ENCODE measurements at regions not wholly inside any gene's neighbourhood (a gene's known extent, or its start where the extent isn't known, plus 50 kb on each side); places are given as distances from the start of the nearest gene placed in this dataset.
"Not testable (repeated sequence)": the region's sequence is repeated elsewhere in the genome, so short reads cannot be mapped to it uniquely, and the experiment has no call there.

DNA sequence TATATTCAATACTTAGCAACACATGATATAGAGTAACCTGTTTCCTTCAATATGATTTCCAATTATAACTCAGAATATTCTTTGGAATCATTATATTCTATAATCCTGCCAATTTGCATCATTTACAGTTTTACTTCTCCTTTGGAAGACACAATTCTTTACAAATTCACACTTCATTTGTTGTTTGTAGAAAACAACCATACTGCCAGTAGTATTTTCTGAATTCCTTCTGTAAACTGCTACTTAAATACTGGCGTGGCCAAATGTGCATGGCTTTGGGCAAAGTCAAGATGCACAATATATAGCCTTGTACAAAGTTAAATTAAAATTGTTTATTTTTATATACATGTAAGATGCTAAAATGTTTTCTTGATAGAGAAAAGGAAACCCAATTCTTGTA lies 687.1 kb upstream of the NEGR1 start:
- no peak for TF ChIP-seq POLR2A (IDR thresholded peaks at IDR 0.05)
- TF ChIP-seq, protein P1, sequence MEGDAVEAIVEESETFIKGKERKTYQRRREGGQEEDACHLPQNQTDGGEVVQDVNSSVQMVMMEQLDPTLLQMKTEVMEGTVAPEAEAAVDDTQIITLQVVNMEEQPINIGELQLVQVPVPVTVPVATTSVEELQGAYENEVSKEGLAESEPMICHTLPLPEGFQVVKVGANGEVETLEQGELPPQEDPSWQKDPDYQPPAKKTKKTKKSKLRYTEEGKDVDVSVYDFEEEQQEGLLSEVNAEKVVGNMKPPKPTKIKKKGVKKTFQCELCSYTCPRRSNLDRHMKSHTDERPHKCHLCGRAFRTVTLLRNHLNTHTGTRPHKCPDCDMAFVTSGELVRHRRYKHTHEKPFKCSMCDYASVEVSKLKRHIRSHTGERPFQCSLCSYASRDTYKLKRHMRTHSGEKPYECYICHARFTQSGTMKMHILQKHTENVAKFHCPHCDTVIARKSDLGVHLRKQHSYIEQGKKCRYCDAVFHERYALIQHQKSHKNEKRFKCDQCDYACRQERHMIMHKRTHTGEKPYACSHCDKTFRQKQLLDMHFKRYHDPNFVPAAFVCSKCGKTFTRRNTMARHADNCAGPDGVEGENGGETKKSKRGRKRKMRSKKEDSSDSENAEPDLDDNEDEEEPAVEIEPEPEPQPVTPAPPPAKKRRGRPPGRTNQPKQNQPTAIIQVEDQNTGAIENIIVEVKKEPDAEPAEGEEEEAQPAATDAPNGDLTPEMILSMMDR (IDR thresholded peaks at IDR 0.05), result no peak
- Histone ChIP-seq H3K9me3 (peaks cover 0 to 3% (median 0%) of the 10 kb centered on the region in 12 donors), H3K36me3 (no peaks in the 10 kb centered on the region), H3K4me1 (no peaks in the 10 kb centered on the region), H3K27ac (no peak overlapping the region), H3K27me3 (no peaks in the 10 kb centered on the region), H3K4me3 (no peak overlapping the region)
- intact Hi-C loops (cut with DNase I), result no loop called here
- DNase-seq (no peak), ATAC-seq (no peak)
- 77 to 90% (median 87%) methylated on average over 1 of the region's 1 CpG for WGBS, 4 donors

- no peak for DNase-seq
- H3K4me1 ChIP-seq, result no peaks in the 10 kb centered on the region
- intact Hi-C loops (cut with DNase I), result no loop called here
- no peaks in the 10 kb centered on the region for H3K9me3 ChIP-seq
- H3K27me3 ChIP-seq, result no peaks in the 10 kb centered on the region
- H3K27ac ChIP-seq, result no peak overlapping the region
- TF ChIP-seq, protein P1 (IDR thresholded peaks at IDR 0.05), result no peak
- no peak for TF ChIP-seq POLR2A (IDR thresholded peaks at IDR 0.05)
- H3K4me3 ChIP-seq, result no peak overlapping the region
- no peaks in the 10 kb centered on the region for H3K36me3 ChIP-seq
- ATAC-seq, result no peak
These were observed 672.6 kb upstream of the NEGR1 start for GRCh38 chr1:72954943-72955342.

DNA sequence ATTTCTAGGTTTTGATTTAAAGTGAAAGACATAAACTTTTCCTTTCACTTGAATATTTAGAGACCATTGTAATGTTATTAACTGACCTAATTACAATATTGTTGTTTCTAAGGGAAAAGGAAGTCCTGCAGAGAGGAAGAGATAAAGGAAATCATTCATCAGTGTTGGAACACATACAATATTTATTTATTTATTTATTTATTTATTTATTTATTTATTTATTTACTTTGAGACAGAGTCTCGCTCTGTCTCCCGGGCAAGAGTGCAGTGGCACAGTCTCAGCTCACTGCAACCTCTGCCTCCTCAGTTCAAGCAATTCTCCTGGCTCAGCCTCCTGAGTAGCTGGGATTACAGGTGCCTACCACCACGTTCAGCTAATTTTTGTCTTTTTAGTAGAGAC lies 668.6 kb upstream of the NEGR1 start:
- 64 to 76% (median 68%) methylated on average over 3 of the region's 3 CpGs for WGBS, 4 donors
- intact Hi-C loops (cut with DNase I); DNase-seq; H3K27me3 ChIP-seq; ATAC-seq; H3K4me1 ChIP-seq; H3K36me3 ChIP-seq; H3K27ac ChIP-seq; H3K9me3 ChIP-seq; H3K4me3 ChIP-seq: not testable (repeated sequence)

GRCh38 chr1:72946903-72947499 lies 664.7 kb upstream of the NEGR1 start:
- Histone ChIP-seq H3K4me3 (no peak overlapping the region), H3K27ac (no peak overlapping the region), H3K36me3 (no peaks in the 10 kb centered on the region), H3K27me3 (no peaks in the 10 kb centered on the region), H3K4me1 (no peaks in the 10 kb centered on the region), H3K9me3 (no peaks in the 10 kb centered on the region)
- TF ChIP-seq POLR2A (IDR thresholded peaks at IDR 0.05), result no peak
- TF ChIP-seq, protein P1 (IDR thresholded peaks at IDR 0.05), result no peak
- ATAC-seq, result no peak
- intact Hi-C loops (cut with DNase I), result no loop called here
- no peak for DNase-seq
- WGBS, 4 donors, result 41 to 50% (median 47%) methylated on average over 3 of the region's 3 CpGs

- intact Hi-C loops (cut with DNase I), result no loop called here
- H3K4me3 ChIP-seq, result no peak overlapping the region
These were observed 659.7 kb upstream of the NEGR1 start for GRCh38 chr1:72942008-72942407.

More at GRCh38 chr1:72942008-72942407, 659.7 kb upstream of the NEGR1 start:
- ATAC-seq (no peak), DNase-seq (no peak)
- Histone ChIP-seq H3K4me1 (no peaks in the 10 kb centered on the region), H3K36me3 (no peaks in the 10 kb centered on the region), H3K9me3 (no peaks in the 10 kb centered on the region), H3K27me3 (no peaks in the 10 kb centered on the region), H3K27ac (no peak overlapping the region)
- WGBS, 4 donors, result 33 to 49% (median 36%) methylated on average over 2 of the region's 2 CpGs
- TF ChIP-seq, protein P1 (IDR thresholded peaks at IDR 0.05), result no peak
- no peak for TF ChIP-seq POLR2A (IDR thresholded peaks at IDR 0.05)

Data from heart left ventricle (tissue), 16 donors.